ENCODE measurements at regions not wholly inside any gene's neighbourhood (a gene's known extent, or its start where the extent isn't known, plus 50 kb on each side); places are given as distances from the start of the nearest gene placed in this dataset.
"Not testable (repeated sequence)": the region's sequence is repeated elsewhere in the genome, so short reads cannot be mapped to it uniquely, and the experiment has no call there.

- intact Hi-C loops (cut with DNase I; ENCODE audit: low total_unique reads): no loop called here
- 76 to 89% (median 84%) methylated on average over 6 of the region's 6 CpGs for WGBS, 5 donors
Measured at GRCh38 chr5:118392491-118392890, 595.9 kb downstream of the DTWD2 start.

GRCh38 chr5:118382931-118383330 lies 605.4 kb downstream of the DTWD2 start:
- H3K27ac ChIP-seq; H3K4me3 ChIP-seq; H3K27me3 ChIP-seq; intact Hi-C loops (cut with DNase I; ENCODE audit: low total_unique reads); H3K4me1 ChIP-seq; DNase-seq; H3K36me3 ChIP-seq: not testable (repeated sequence)
- WGBS, 5 donors: 91 to 97% (median 97%) methylated on average over 15 of the region's 15 CpGs
- H3K9me3 ChIP-seq: peaks cover 0 to 21% (median 8%) of the 10 kb centered on the region in 4 donors

More at GRCh38 chr5:118392491-118392890, 595.9 kb downstream of the DTWD2 start:
- DNase-seq: no peak
- H3K27me3 ChIP-seq: no peaks in the 10 kb centered on the region
- H3K4me1 ChIP-seq: no peaks in the 10 kb centered on the region
- no peak overlapping the region for H3K27ac ChIP-seq
- H3K9me3 ChIP-seq: peaks cover 0 to 1% (median 0%) of the 10 kb centered on the region in 4 donors
- no peaks in the 10 kb centered on the region for H3K36me3 ChIP-seq
- TF ChIP-seq POLR2A (IDR thresholded peaks at IDR 0.05): no peak
- no peak overlapping the region for H3K4me3 ChIP-seq

- WGBS, 5 donors: 48 to 66% (median 53%) methylated on average over 2 of the region's 2 CpGs
- no peaks in the 10 kb centered on the region for H3K27me3 ChIP-seq
- peaks cover 0 to 13% (median 4%) of the 10 kb centered on the region in 4 donors for H3K9me3 ChIP-seq
- intact Hi-C loops (cut with DNase I; ENCODE audit: low total_unique reads): no loop called here
- no peak overlapping the region for H3K27ac ChIP-seq
- no peak for DNase-seq
- H3K4me1 ChIP-seq: peaks cover 0 to 4% (median 0%) of the 10 kb centered on the region in 4 donors
- TF ChIP-seq EP300 (IDR thresholded peaks at IDR 0.05): no peak
- TF ChIP-seq POLR2AphosphoS5 (IDR thresholded peaks at IDR 0.05): no peak
- TF ChIP-seq CTCF (IDR thresholded peaks at IDR 0.05): no peak
- TF ChIP-seq POLR2A (IDR thresholded peaks at IDR 0.05): no peak
- no peaks in the 10 kb centered on the region for H3K36me3 ChIP-seq
- no peak overlapping the region for H3K4me3 ChIP-seq
Measured at GRCh38 chr5:118379470-118379869, 608.9 kb downstream of the DTWD2 start.

GRCh38 chr5:118378959-118379358 lies 609.4 kb downstream of the DTWD2 start:
- Histone ChIP-seq H3K36me3 (no peaks in the 10 kb centered on the region), H3K27me3 (no peaks in the 10 kb centered on the region), H3K27ac (no peak overlapping the region), H3K4me3 (no peak overlapping the region), H3K9me3 (peaks cover 0 to 13% (median 4%) of the 10 kb centered on the region in 4 donors), H3K4me1 (peaks cover 0 to 4% (median 0%) of the 10 kb centered on the region in 4 donors)
- 39 to 73% (median 53%) methylated on average over 1 of the region's 1 CpG for WGBS, 5 donors
- intact Hi-C loops (cut with DNase I; ENCODE audit: low total_unique reads): no loop called here
- TF ChIP-seq POLR2AphosphoS5 (IDR thresholded peaks at IDR 0.05) (no peak), POLR2A (IDR thresholded peaks at IDR 0.05) (no peak), CTCF (IDR thresholded peaks at IDR 0.05) (no peak), EP300 (IDR thresholded peaks at IDR 0.05) (no peak)
- no peak for DNase-seq

GRCh38 chr5:118377420-118377819 lies 610.9 kb downstream of the DTWD2 start:
- H3K27ac ChIP-seq: no peak overlapping the region
- intact Hi-C loops (cut with DNase I; ENCODE audit: low total_unique reads): no loop called here
- H3K4me3 ChIP-seq: no peak overlapping the region
- H3K27me3 ChIP-seq: no peaks in the 10 kb centered on the region
- H3K9me3 ChIP-seq: peaks cover 0 to under 1% (median 0%) of the 10 kb centered on the region in 4 donors
- no peaks in the 10 kb centered on the region for H3K36me3 ChIP-seq
- H3K4me1 ChIP-seq: peaks cover 0 to 6% (median 0%) of the 10 kb centered on the region in 4 donors
- no peak for TF ChIP-seq EP300 (IDR thresholded peaks at IDR 0.05)
- TF ChIP-seq POLR2A (IDR thresholded peaks at IDR 0.05): no peak
- no peak for TF ChIP-seq CTCF (IDR thresholded peaks at IDR 0.05)
- no peak for TF ChIP-seq POLR2AphosphoS5 (IDR thresholded peaks at IDR 0.05)
- no peak for DNase-seq
